NCI-H2107 (cell line): ENCODE measurements at regions not wholly inside any gene's neighbourhood (a gene's known extent, or its start where the extent isn't known, plus 50 kb on each side); places are given as distances from the start of the nearest gene placed in this dataset.
A peak's percentile ranks its signal among the peaks of the same experiment; 100 is the strongest.

Source experiments
- DNase-seq: peaks from one replicate; lab custom pipeline; 2025; lab: John Stamatoyannopoulos, UW

DNA sequence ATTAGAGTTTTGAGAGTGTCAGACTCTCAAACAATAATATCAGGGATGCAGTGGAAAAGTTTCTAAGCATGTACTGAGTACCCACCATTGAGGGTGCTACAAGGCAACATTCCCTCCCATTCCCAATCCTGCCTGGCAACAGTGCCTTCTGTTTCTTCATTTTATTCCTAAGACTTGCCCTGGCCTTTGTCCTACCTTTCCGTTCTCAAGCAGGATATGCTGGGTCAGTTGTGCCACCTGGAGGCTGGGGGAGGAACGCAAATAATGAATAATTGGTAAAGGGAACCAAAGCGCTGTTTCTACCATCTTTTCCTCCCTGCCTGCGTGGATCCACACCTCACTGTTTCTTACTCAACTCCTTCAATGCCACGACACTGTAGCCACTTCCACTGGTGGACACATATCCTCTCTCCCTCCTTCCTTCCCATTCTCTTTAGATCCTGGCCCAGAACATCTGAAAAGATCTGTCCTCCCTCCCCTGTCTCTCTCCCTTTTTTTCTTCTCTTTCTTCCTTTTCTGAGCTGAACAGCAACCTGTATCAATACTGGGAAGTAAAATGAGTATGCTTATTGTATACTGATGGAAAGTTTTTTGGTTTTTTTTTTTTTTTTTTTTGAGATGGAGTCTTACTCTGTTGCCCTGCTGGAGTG, 149.5 kb downstream of the C9orf152 start:
- no peak for DNase-seq

DNA sequence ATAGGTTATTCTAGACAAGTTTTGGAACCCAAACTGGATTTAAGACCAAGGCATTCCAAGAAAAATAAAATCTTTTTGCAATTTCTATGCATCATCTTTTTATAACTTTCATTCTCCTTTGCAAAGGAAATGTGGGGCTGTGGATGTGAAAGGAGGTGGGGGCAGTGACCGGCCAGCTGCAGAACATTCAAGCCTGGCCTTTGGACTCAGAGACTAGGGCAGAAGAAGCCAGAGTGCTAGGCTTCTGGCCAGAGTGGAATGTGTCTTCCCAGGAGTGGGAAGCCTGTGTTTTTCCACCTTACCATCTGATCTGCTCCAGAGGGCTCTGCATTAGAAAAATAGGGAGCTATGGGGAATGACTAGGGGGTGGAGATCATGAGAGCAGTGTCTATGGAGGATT, 148.5 kb downstream of the C9orf152 start:
- DNase-seq: no peak

DNA sequence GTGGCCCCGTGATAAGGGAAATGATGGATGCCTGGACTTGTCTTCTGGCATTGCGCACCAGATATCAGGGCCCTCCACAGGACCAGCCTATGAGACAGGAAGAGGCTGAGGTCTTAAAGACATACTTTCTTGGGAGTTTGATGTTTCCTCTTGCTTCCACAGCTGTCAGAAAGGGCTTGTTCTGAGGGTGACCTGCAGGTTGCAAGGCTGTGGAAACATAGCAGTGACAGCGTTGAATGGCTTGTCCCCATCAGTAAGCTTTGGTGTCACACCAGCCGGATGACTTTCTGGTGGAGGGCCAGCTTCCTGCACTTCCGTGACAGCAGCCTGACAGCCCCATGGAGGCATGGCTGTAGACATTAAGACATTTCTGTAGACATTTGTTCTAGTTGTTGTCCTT, 143.2 kb downstream of the C9orf152 start:
- DNase-seq: no peak

DNA sequence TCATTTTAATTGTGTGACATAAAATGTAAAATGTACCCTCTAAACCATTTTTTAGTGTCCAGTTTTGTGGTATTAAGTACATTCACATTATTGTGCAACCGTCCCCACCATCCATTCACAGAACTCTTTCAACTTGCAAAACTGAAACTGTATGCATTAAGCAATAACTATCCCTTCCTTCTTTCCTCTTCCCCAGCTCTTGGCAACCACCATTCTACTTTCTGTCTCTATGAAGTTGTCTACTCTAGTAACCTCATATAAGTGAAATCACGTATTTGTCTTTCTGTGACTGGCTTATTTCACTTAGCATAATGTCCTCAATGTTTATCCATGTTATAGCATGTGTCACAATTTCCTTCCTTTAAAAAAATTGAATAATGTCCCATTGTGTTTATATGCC, 142.4 kb downstream of the C9orf152 start:
- no peak for DNase-seq

DNA sequence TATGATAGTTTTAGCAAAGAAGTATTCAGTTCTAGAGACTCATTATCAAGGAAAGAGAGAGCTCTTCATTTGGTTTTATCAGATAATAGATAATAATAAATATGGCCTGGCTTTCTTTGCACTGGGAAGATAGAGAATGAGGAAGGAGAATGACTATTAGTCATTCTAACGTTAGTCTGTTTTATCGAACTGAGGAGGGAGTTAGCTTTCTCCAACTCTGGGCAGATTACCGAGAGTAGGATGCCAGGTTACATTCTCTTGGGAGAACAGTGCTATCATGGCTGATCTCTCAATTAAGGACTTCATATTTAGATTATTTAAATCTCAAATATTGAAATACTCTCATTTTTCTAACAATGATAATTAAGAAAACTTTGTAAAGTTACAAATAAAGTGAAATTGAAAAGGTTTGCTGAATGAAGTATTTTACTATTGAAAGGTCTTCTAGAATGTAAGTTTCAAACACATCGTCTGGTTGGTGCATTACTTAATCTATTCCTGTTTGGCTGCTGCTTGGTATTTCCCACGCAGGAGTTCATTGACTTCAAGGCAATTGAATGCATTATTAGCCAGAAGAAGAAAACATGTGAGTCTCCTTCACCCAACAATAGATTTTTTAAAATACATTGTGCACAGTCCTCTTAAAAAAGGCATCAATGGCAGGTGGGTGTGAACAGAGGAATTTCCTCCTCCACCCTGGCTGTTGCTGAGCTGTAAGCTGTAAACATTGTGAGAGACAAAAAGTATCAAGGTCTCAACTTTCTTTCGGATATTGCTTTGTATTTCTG, 140.8 kb downstream of the C9orf152 start:
- DNase-seq: no peak

DNA sequence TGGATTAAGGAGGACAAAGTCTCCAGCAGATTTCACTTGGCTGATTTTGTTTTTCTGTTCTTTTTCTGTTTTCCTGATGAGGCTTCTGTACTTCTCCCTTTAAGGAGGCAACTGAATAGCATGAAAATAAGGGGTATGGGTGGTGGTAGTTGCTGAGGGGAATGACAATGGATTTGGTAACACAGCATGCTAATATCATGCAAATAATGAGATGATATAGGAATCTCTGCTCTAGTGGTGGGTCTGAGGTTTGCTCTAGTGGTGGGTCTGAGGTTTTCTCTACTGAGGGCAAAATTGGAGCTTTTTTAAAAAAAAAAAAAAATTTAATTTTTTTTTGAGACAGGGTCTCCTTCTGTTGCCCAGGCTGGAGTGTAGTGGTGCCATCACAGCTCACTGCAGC, 139.7 kb downstream of the C9orf152 start:
- no peak for DNase-seq

DNA sequence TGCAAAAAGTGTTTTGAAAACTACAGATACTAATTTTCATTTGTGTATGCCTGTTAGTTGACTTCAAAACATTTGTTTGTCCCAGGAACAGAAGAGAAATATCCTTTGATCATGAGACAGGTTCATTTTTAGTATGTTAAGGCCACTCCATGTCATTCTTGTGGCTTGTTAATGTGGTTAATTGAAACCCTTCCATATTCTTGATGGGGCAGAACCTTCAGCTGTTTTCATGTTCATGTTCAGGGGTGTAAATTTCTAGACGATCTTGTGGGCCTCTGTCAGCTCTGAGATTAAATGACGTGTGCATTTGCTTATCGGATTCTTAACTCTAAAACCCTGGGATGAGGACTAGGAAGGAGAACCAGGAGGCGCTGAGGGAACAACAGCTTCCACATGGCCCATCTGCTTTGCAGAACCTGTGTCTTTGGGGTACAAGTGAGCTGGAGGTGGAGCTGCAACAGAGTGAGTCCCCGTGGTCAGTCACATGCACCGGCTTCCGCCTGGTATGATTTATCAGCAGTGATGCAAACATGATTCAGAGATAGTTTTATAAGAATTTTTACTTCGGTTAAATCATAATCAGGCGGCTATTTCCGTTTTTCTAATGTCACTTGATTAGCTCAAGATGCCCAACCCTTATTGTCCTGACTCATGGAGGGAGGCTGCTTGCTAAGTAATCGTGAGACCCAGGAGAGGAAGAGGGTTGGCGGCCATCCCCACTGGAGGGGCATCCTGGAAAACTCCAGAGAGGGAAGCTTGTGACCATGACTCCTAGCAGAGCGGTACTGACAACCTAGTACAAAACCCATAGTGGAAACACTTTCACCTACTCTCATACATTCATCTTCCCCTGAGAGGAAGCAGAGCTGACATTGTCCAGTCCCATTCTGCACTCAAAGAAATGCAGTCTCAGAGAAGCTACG, 138.4 kb downstream of the C9orf152 start:
- DNase-seq: no peak

DNA sequence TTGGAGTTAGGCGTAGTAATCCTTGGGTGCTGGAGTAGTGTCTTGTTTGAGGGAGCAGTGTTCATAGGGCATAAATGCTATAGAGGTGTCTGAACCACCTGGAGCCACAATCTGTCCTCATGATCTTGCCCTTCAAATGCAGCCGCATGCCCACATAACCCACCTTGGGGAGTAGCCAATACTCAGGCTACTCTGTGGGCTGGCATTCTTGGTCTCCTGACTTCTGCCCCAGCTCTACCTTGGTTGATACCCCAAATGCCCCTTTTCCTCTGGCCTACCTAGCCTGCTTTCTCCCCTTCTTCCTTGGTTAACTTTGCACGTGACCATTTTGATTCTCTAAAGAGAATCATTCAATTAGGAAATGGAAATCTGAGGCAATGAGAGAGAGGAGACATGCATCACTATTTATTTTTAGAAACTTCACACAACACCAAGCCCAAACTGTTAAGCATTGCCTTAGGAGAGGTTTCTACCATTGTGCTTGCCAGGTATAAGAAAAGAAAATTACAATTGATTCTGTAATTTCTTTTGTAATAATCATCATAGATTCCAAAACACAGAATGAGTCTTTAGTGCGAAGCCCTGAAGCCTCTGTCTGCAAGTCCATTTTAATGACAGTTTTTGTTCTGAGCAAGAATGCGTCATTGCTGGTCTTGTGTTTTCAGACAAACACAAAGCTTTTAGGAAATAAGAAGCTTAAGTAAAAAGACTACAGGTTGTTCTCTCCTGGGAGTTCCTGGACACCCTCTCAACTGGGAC, 135.2 kb downstream of the C9orf152 start:
- DNase-seq: no peak

DNA sequence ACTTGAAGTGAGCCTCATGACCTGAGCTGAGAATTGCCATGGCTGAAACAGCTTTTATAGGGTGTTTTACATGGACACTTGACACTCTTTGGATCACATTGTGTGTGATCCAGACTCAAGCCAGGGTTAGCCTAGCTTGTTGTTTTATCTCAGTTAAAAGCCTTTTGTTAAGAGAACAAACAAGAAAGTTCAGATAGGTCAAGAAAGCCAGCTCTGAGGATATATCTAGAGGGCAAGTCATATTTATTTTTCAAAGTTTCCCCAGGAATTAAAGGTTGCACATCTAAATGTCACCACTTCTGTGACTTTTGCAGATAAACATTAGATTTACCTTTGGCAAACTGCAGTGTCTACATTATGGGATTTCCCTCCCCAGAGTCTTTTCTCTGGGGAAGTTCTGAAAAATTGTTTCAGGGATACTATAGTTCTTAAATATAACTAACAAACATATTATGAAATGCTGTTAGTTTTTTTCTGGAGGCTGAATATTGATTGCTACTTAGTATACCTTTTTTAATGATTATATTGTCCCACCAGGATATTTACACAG, 134.5 kb downstream of the C9orf152 start:
- no peak for DNase-seq

DNA sequence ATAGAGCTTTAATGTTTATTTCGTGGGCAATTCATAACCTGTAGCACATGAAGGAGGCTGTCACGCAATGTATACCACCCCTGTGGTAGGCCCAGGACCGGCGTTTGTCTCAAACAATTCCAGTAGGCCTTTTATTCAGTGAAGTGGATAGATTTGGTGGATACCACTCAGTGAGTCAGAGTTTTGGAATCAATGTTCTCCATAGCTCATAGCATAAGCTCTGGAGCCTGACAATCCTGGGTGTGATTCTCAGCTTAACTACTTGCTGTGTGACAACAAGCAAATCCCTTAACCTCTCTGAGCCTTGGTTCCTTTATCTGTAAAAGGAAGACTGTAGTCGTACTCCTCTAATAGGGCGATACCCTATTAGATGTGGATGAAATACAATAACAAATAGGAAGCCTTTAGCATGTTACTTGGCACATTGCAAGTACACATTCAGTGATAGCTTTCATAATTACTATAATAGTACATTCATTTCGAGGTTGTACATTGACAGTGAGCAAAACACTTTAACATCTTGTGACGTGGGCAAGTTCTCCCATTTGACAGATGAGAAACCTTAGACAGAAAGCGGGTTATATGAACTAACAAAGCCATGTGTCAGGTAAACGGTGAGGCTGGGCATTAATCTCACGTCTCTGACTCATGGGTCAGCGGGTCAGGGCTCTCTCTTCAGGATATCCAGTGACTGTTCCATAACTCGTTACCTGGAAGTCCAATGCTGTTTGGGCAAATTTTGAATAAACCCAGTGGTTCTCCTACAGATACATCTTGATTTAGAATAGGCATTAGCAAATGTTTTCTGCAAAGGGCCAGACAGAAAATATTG, 130.8 kb downstream of the C9orf152 start:
- no peak for DNase-seq

DNA sequence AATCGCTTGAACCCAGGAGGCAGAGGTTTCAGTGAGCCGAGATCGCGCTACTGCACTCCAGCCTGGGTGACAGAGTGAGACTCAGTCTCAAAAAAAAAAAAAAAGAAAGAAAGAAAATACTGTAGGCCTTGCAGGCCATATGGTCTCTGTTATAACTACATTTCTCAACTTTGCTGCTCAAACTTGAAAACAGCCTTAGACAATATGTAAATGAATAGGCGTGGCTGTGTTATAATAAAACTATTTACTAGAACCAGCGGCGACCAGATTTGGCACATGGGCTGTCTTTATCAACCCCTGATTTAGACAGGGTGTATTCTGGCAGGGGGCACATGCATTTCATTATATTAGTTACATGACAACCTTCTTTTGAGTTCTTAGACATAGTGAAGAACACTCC, 130.0 kb downstream of the C9orf152 start:
- no peak for DNase-seq

DNA sequence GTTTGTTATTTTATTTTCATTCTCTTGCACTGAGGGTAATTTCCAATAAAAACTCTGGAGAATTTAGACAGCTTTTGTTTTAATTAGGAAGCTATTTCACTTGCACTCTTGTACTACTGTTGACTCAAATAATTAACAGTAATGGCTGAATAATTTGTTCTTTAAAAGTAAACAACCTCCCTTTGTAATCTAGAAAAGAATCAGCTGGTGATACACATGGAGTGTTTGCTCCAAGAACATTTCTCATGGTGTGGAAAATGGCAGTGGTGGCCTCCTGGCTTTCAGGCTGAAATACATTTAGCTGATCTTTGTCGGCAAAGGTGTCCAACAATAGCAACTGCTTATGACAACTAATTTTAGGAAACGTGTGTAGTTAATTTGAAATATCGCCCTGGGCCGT, 129.4 kb downstream of the C9orf152 start:
- DNase-seq: no peak

DNA sequence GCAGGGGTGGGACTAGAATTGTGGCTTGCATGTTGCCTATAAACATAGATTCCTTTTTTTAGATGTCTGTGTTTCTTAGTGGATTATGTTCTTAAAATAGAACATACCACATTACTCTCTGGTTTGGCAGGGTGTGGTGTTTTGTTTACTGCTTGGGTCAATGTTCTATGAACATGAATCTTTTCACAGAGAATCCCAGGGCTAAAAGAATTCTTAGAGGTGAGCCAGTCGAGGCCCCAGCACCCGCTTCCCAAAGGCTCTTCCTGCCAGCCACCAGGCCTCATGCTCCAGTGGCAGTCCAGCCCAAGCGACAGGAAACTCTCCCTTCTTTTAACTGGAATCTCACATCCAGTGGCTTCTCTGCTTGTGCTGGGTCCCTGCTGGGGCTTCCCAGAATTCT, 126.6 kb downstream of the C9orf152 start:
- DNase-seq: no peak

DNA sequence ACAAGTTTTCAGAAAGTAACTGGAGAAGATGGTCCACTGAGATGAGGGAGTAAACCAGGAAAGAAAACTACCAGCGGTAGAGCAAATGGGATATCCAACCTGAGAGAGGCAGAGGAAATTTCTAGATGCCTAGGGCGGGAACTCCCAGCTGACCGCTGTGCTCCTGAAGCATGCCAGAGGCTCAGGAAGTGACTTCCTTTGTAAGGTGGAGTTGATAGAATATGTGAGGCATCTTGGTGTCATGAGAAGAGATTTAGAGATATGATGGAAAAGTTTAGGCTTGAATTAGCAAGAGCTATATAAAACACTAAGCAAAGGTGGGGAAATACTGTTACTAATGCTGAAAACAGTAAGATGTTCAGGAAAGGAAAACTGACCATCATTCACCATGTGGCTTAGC, 124.1 kb downstream of the C9orf152 start:
- no peak for DNase-seq

DNA sequence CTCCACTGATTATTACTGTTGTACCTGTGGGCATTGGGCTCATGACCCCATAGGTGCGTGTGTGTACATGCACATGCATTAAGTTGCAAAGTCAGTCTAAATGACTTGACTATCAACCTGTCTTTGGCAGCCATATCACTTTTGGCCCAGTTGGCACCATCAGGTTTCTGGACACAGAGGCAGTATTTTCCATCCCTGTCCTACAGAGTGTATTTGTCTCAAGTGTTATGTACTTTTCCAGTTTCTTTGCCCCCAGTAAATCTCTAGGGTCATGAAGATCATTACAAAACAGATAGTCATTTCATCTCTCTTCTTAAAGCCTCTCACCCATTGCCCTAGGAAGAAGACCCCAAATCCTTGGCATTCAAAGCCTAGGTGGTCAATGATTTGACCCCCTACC, 121.4 kb downstream of the C9orf152 start:
- no peak for DNase-seq

DNA sequence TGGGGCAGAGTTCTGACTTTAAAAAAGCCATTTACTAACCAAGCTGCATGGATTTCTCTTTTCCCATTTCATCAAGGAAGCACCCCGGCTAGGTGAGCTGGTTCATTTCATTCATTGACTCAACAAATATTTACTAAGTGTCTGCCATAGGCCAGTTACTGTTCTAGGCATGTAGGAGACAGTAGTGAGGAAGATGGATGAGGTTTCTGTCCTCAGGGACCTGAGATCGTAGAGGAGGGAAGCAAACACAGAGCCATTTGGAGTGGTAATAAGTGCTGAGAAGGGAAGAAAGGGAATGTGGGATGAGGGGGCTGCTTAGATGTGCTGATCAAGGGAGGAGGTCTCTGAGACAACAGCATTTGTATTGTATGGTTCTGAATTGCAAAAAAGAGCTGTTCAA, 120.4 kb downstream of the C9orf152 start:
- DNase-seq: no peak

DNA sequence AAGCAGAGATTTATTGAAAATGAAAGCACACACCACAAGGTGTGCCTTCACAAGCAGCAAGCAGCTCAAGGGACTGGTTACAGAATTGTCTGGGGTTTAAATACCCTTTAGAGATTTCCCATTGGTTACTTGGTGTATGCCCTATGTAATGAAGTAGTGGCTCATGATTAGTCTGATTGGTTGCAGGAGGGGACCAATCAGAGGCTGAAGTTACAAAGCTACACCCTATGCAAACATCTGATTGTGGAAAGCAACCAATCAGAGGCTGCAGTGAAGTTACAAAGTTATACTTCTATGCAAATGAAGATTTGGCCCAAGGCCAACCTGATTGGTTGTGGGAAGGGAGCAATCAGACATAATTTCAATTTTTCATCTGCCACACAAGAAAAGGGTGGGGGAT, 119.9 kb downstream of the C9orf152 start:
- DNase-seq: no peak

DNA sequence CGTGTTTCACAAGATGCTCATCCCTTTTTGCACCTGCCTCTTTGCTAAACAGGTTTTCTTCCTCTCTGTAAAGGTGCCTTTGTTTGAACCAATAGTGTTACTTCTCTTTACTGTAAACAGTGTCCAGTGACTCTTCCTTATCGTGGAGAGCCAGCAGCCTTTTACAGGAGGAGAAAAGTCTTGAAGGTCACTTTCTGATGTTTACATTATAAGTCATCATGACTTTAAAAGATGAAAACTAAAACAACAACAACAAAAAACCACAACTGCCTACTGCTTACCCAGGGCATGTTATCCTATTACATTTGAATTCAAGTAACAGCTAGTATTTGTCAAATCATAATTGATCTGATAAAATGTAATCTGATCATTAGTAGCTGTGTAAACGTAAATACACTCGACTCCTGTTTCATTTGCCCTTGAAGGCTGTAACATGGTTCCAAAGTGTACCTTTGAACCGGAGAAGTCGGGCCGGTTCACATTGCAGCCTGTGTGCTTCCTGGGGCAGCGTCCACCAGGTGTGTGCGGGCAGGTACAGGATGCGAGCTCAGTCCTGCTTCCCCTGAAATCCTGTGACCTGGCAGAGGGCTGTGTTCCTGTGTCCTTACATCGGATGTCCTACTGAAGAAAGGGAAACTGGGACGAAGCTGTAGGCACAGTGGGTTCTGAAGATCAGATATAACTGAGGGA, 118.1 kb downstream of the C9orf152 start:
- peak; percentile 32 for DNase-seq

DNA sequence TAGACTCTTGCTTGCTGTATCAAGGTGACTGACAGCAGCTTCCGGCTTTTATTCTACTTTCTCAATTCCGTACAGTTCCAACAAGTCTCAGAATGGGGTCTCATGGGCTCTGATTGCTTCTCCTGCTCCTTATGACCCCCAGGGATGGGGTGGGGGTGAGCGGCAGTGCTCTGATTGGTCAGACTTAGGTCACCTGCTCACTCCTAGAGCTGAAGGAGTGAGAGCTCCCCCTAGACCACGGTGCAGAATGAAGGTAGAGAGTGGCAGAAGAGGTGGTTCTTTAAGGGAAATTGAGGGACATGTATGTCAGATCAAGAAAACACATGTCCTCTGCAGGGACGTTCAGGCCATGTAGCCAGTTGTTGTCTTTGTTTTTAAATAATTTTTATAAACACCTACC, 115.2 kb downstream of the C9orf152 start:
- DNase-seq: no peak

DNA sequence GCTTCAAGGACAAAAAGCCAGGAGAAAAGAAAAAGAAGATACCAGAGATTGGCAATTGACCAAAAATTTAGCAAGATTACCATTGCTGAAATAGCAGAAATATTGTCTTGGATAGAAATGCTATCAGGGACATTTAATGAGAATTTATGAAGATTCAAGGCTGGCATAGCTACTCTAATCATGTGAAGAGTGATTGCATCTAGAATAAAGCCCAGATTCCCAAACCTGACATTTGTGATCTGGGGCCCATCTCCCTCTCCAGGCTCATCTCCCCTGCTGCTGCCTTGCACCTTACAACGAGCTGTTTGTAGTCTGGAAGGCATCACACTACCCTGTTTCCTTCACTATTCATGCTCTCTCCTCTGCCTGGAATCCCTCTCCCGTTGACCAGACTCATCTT, 114.5 kb downstream of the C9orf152 start:
- no peak for DNase-seq
